SK-N-SH (cell line): ENCODE measurements at regions not wholly inside any gene's neighbourhood (a gene's known extent, or its start where the extent isn't known, plus 50 kb on each side); places are given as distances from the start of the nearest gene placed in this dataset.
"Not testable (repeated sequence)": the region's sequence is repeated elsewhere in the genome, so short reads cannot be mapped to it uniquely, and the experiment has no call there.

Experiments
- CTCF ChIA-PET: fragments of 300-600, 350-600 bp; formaldehyde crosslinking; extraction: SDS; loops from one replicate; lab custom pipeline; 2021; lab: Yijun Ruan, JAX
- POLR2A ChIA-PET: fragments of 350-600 bp; sonication (Branson Sonifier 250); formaldehyde crosslinking; extraction: SDS; loops from one replicate; lab custom pipeline; 2020; ENCODE audit warnings: antibody characterized with exemption, inconsistent platforms; lab: Yijun Ruan, JAX
- DNase-seq: peaks from one replicate; pipeline ENCODE4 v3.0.0; 2012
- H2AFZ ChIP-seq: fragments of 200-600 bp; sonication (generic); 2 replicates; pipeline ENCODE4 v1.8.1; 2016; ENCODE audit warnings: antibody characterized with exemption, mild to moderate bottlenecking, low read depth
- H3F3A ChIP-seq: fragments of 200-600 bp; sonication (generic); replicated peaks from 2 replicates; pipeline ENCODE3; 2016; ENCODE audit warnings: antibody characterized with exemption, mild to moderate bottlenecking; ENCODE audit not compliant: insufficient read depth
- H3K27ac ChIP-seq, 2 experiments: fragments of 200-500 bp in 1 of 2; fragments of 200-600 bp in 1 of 2; sonication (Bioruptor generic) in 1 of 2; sonication (generic), shearing (Covaris generic) in 1 of 2; 2 replicates each; pipeline versions ENCODE4 v1.5.1 to v1.6.1; 2014 to 2016; ENCODE audit warnings: low read depth in 2 of 2, inconsistent platforms in 1 of 2, low read length in 1 of 2, mild to moderate bottlenecking in 1 of 2, mixed read lengths in 1 of 2
- H3K27me3 ChIP-seq: fragments of 200-600 bp; sonication (generic), shearing (Covaris generic); 2 replicates; pipeline ENCODE4 v1.6.1; 2016; ENCODE audit warnings: mixed run types; ENCODE audit not compliant: insufficient read depth
- H3K36me3 ChIP-seq, 2 experiments: fragments of 200-500 bp in 1 of 2; fragments of 200-600 bp in 1 of 2; sonication (Bioruptor generic) in 1 of 2; sonication (generic) in 1 of 2; replicated peaks in 1 of 2; 2 replicates each; pipeline versions ENCODE3 to v1.5.1; 2014 to 2016; ENCODE audit warnings: low read length in 1 of 2, mild to moderate bottlenecking in 1 of 2; ENCODE audit not compliant: insufficient read depth in 2 of 2, control insufficient read depth in 1 of 2
- H3K4me1 ChIP-seq, 2 experiments: fragments of 200-500 bp in 1 of 2; fragments of 200-600 bp in 1 of 2; sonication (Bioruptor generic) in 1 of 2; sonication (generic), shearing (Covaris generic) in 1 of 2; 2 replicates each; pipeline versions ENCODE4 v1.5.1 to v1.6.1; 2014 to 2016; ENCODE audit warnings: low read depth in 1 of 2, low read length in 1 of 2, mixed run types in 1 of 2; ENCODE audit not compliant: insufficient read depth in 2 of 2, control insufficient read depth in 1 of 2
- H3K4me2 ChIP-seq: fragments of 200-600 bp; sonication (generic), shearing (Covaris generic); 2 replicates; pipeline ENCODE4 v1.6.1; 2017; ENCODE audit warnings: mixed run types
- H3K4me3 ChIP-seq, 2 experiments: fragments of 200-500 bp in 1 of 2; fragments of 200-600 bp in 1 of 2; sonication (Bioruptor generic) in 1 of 2; sonication (generic), shearing (Covaris generic) in 1 of 2; 2 replicates each; pipeline versions ENCODE4 v1.5.1 to v1.8.1; 2014 to 2016; ENCODE audit warnings: low read depth in 2 of 2, inconsistent platforms in 1 of 2, low read length in 1 of 2, mild to moderate bottlenecking in 1 of 2, mixed read lengths in 1 of 2, moderate library complexity in 1 of 2
- H3K79me2 ChIP-seq: fragments of 200-600 bp; sonication (generic); 2 replicates; pipeline ENCODE4 v1.8.1; 2017; ENCODE audit warnings: mild to moderate bottlenecking; ENCODE audit not compliant: insufficient read depth
- H3K9ac ChIP-seq: fragments of 200-600 bp; sonication (generic); 2 replicates; pipeline ENCODE4 v1.6.1; 2017; ENCODE audit warnings: mixed run types
- H3K9me2 ChIP-seq: fragments of 200-600 bp; sonication (generic); 2 replicates; pipeline ENCODE4 v1.6.1; 2017; ENCODE audit warnings: mixed run types
- H3K9me3 ChIP-seq: fragments of 200-600 bp; sonication (generic); 2 replicates; pipeline ENCODE4 v1.6.1; 2017; ENCODE audit warnings: mixed run types, mild to moderate bottlenecking, moderate library complexity
- H4K20me1 ChIP-seq: fragments of 200-600 bp; sonication (generic); 2 replicates; pipeline ENCODE4 v1.6.1; 2017; ENCODE audit warnings: mild to moderate bottlenecking, mixed run types; ENCODE audit not compliant: insufficient read depth
- CTCF ChIP-seq: fragments of 200-600 bp; sonication (generic); IDR thresholded peaks from 2 replicates; pipeline ENCODE4 v1.6.1; 2017; ENCODE audit warnings: antibody characterized with exemption, mild to moderate bottlenecking, moderate library complexity
- MEF2A ChIP-seq: IDR thresholded peaks from 2 replicates; pipeline ENCODE4 v1.4.0; 2012; ENCODE audit warnings: low read depth, borderline replicate concordance
- PBX3 ChIP-seq: IDR thresholded peaks from 2 replicates; pipeline ENCODE4; 2012
- RAD21 ChIP-seq: IDR thresholded peaks from 2 replicates; pipeline ENCODE4 v1.6.1; 2012; ENCODE audit warnings: mild to moderate bottlenecking, low read length
- RCOR1 ChIP-seq: fragments of 150-350 bp; IDR thresholded peaks from 2 replicates; pipeline ENCODE4 v1.6.1; 2017; ENCODE audit warnings: antibody characterized with exemption, low read length
- RXRA ChIP-seq: IDR thresholded peaks from 2 replicates; pipeline ENCODE4 v1.4.0; 2012; ENCODE audit warnings: low read depth, mild to moderate bottlenecking, borderline replicate concordance
- TAF1 ChIP-seq: IDR thresholded peaks from 2 replicates; pipeline ENCODE4 v1.6.1; 2012; ENCODE audit warnings: low read depth, mild to moderate bottlenecking, low read length, moderate library complexity, borderline replicate concordance
- TEAD4 ChIP-seq: IDR thresholded peaks from 2 replicates; pipeline ENCODE4 v1.4.0; 2012; ENCODE audit warnings: mild to moderate bottlenecking, borderline replicate concordance; ENCODE audit not compliant: insufficient read depth
- WGBS: methylation state at CpG from one replicate; pipeline ENCODE4 v1.1.6; 2017; ENCODE audit warnings: low lambda C conversion rate; 5-methylcytosine and 5-hydroxymethylcytosine counted together

- Histone ChIP-seq H3F3A (no peaks in the 10 kb centered on the region), H3K9me2 (no peaks in the 10 kb centered on the region)
- no peak for TF ChIP-seq CTCF
- TF ChIP-seq TAF1, result no peak
- TF ChIP-seq RAD21, result no peak
- TF ChIP-seq RCOR1, result no peak
- TF ChIP-seq, all 33 proteins: peak for 0
- POLR2A ChIA-PET, result no interaction called here
- no peak overlapping the region for H3K4me3 ChIP-seq
- no peaks in the 10 kb centered on the region for H3K4me1 ChIP-seq
- no peaks in the 10 kb centered on the region for H3K9me3 ChIP-seq
- H3K27ac ChIP-seq, result no peak overlapping the region
- no peak overlapping the region for H3K4me2 ChIP-seq
- CTCF ChIA-PET, result no interaction called here
- no peaks in the 10 kb centered on the region for H4K20me1 ChIP-seq
- H3K79me2 ChIP-seq, result no peaks in the 10 kb centered on the region
- H3K27me3 ChIP-seq, result no peaks in the 10 kb centered on the region
- H3K36me3 ChIP-seq, result no peaks in the 10 kb centered on the region
- H2AFZ ChIP-seq, result no peak overlapping the region
- no peak overlapping the region for H3K9ac ChIP-seq
- no peak for DNase-seq
These were observed 516.4 kb downstream of the ETNK1 start for GRCh38 chr12:23141335-23141734.

GRCh38 chr12:23146070-23146469 lies 521.1 kb downstream of the ETNK1 start:
- H3K27me3 ChIP-seq, H3K4me2 ChIP-seq, CTCF ChIA-PET, H3K36me3 ChIP-seq, H3K9ac ChIP-seq, H4K20me1 ChIP-seq, DNase-seq, H3K4me3 ChIP-seq, H3K27ac ChIP-seq, H3K9me2 ChIP-seq, H2AFZ ChIP-seq, H3K9me3 ChIP-seq, H3K79me2 ChIP-seq, POLR2A ChIA-PET, H3K4me1 ChIP-seq, H3F3A ChIP-seq: not testable (repeated sequence)
- 62% methylated on average over 3 of the region's 15 CpGs for WGBS

- no peaks in the 10 kb centered on the region for H3K9me2 ChIP-seq
- H2AFZ ChIP-seq, result no peak overlapping the region
- TF ChIP-seq RXRA, result no peak
- TF ChIP-seq PBX3, result no peak
- TF ChIP-seq TEAD4, result no peak
- no peak for TF ChIP-seq MEF2A
- TF ChIP-seq, all 33 proteins: peak for 0
- 4% methylated on average over 2 of the region's 2 CpGs for WGBS
- POLR2A ChIA-PET, result no interaction called here
- H3F3A ChIP-seq, result no peaks in the 10 kb centered on the region
- CTCF ChIA-PET, result no interaction called here
- no peaks in the 10 kb centered on the region for H3K36me3 ChIP-seq
- no peak overlapping the region for H3K4me3 ChIP-seq
- DNase-seq, result no peak
- H3K27me3 ChIP-seq, result no peaks in the 10 kb centered on the region
- no peak overlapping the region for H3K27ac ChIP-seq
- no peak overlapping the region for H3K9ac ChIP-seq
- H3K4me2 ChIP-seq, result no peak overlapping the region
- no peaks in the 10 kb centered on the region for H4K20me1 ChIP-seq
- H3K79me2 ChIP-seq, result no peaks in the 10 kb centered on the region
- no peaks in the 10 kb centered on the region for H3K4me1 ChIP-seq
- H3K9me3 ChIP-seq, result no peaks in the 10 kb centered on the region; the same call in 1 of the 2 replicates
These were observed 543.5 kb downstream of the ETNK1 start for GRCh38 chr12:23168459-23168858.
